H1 (cell line): ENCODE measurements at regions not wholly inside any gene's neighbourhood (a gene's known extent, or its start where the extent isn't known, plus 50 kb on each side); places are given as distances from the start of the nearest gene placed in this dataset.

ENCODE experiments used
- CTCF ChIA-PET: fragments of 300-600 bp; sonication (Branson Sonifier 250); formaldehyde crosslinking; loops from one replicate; lab custom pipeline; 2021; ENCODE audit not compliant: partially characterized antibody; lab: Charles Lee
- POLR2A ChIA-PET: fragments of 300-600 bp; sonication (Branson Sonifier 250); formaldehyde crosslinking; loops from one replicate; lab custom pipeline; 2021; ENCODE audit warnings: inconsistent platforms; ENCODE audit not compliant: partially characterized antibody; lab: Charles Lee
- DNase-seq, 2 experiments: peaks; one replicate each; pipeline versions ENCODE4 v3.0.0 to v3.0.0-alpha.2; 2010 to 2022; ENCODE audit warnings: low spot score in 2 of 2, low read depth in 1 of 2, mixed read lengths in 1 of 2
- FAIRE-seq: peaks from 2 replicates; lab custom pipeline; 2011; peaks lifted over from hg19 to GRCh38; lab: Jason Lieb, UNC
- H2AFZ ChIP-seq: 2 replicates; pipeline ENCODE4 v1.8.1; 2012; ENCODE audit warnings: low read length, inconsistent platforms
- H2AK5ac ChIP-seq: 2 replicates; pipeline ENCODE4 v1.6.1; 2013; ENCODE audit warnings: low read depth, low read length
- H2BK120ac ChIP-seq: replicated peaks from 2 replicates; pipeline ENCODE3; 2013; ENCODE audit warnings: low read depth, low read length, inconsistent platforms
- H2BK12ac ChIP-seq: 2 replicates; pipeline ENCODE4 v1.6.1; 2013; ENCODE audit warnings: low read depth, low read length
- H2BK15ac ChIP-seq: 2 replicates; pipeline ENCODE4 v1.6.1; 2013; ENCODE audit warnings: low read length
- H2BK20ac ChIP-seq: 2 replicates; pipeline ENCODE4 v1.6.1; 2013; ENCODE audit warnings: low read length
- H2BK5ac ChIP-seq: 2 replicates; pipeline ENCODE4 v1.6.1; 2013; ENCODE audit warnings: low read depth, low read length
- H3K14ac ChIP-seq: 2 replicates; pipeline ENCODE4 v1.6.1; 2013; ENCODE audit warnings: inconsistent platforms; ENCODE audit not compliant: insufficient read length
- H3K18ac ChIP-seq: 2 replicates; pipeline ENCODE4 v1.6.1; 2013; ENCODE audit warnings: low read length; ENCODE audit errors: extremely low read depth
- H3K23ac ChIP-seq: 2 replicates; pipeline ENCODE4 v1.6.1; 2013; ENCODE audit warnings: inconsistent platforms; ENCODE audit not compliant: insufficient read length
- H3K23me2 ChIP-seq: 2 replicates; pipeline ENCODE4 v1.6.1; 2013; ENCODE audit warnings: low read depth, low read length
- H3K27ac ChIP-seq: 2 replicates; pipeline ENCODE4 v1.6.1; 2011; ENCODE audit warnings: low read depth, low read length, inconsistent platforms
- H3K27me3 ChIP-seq, 4 experiments: replicated peaks in 1 of 4; 1 replicate in 1 of 4; 2 replicates in 3 of 4; pipeline versions ENCODE4 v1.6.1 to v1.8.1; 2011 to 2013; ENCODE audit warnings: low read length in 3 of 4, mild to moderate bottlenecking in 3 of 4, inconsistent platforms in 2 of 4, mixed read lengths in 2 of 4, moderate library complexity in 1 of 4; ENCODE audit not compliant: control insufficient read depth in 3 of 4, insufficient read depth in 3 of 4; ENCODE audit errors: extremely low read depth in 1 of 4
- H3K36me3 ChIP-seq, 4 experiments: 2 replicates each; pipeline versions ENCODE4 v1.6.1 to v1.8.1; 2011 to 2013; ENCODE audit warnings: mild to moderate bottlenecking in 4 of 4, low read length in 3 of 4, moderate library complexity in 2 of 4, control low read depth in 1 of 4, inconsistent platforms in 1 of 4; ENCODE audit not compliant: insufficient read depth in 4 of 4, control insufficient read depth in 2 of 4
- H3K4ac ChIP-seq: replicated peaks from 2 replicates; pipeline ENCODE3; 2013; ENCODE audit warnings: low read length, low read depth, mixed read lengths, inconsistent platforms; ENCODE audit not compliant: insufficient read length
- H3K4me1 ChIP-seq, 4 experiments: replicated peaks in 1 of 4; 1 replicate in 1 of 4; 2 replicates in 3 of 4; pipeline versions ENCODE4 v1.6.1 to v1.8.1; 2011 to 2013; ENCODE audit warnings: low read length in 3 of 4, inconsistent platforms in 2 of 4, mixed read lengths in 1 of 4; ENCODE audit not compliant: insufficient read depth in 4 of 4, control insufficient read depth in 3 of 4
- H3K4me2 ChIP-seq, 2 experiments: 2 replicates each; pipeline versions ENCODE4 v1.6.1 to v1.8.1; 2011 to 2013; ENCODE audit warnings: low read depth in 2 of 2, low read length in 2 of 2, control low read depth in 1 of 2, inconsistent platforms in 1 of 2, mild to moderate bottlenecking in 1 of 2; ENCODE audit not compliant: insufficient read depth in 1 of 2
- H3K4me3 ChIP-seq, 4 experiments: fragments of 200-600, 300-600 bp in 1 of 4; sonication (generic), shearing (Covaris generic), sonication (Bioruptor Twin) in 1 of 4; 2 replicates each; pipeline versions ENCODE4 v1.5.1 to v1.8.1; 2011 to 2016; ENCODE audit warnings: low read length in 4 of 4, low read depth in 3 of 4, control low read depth in 2 of 4, inconsistent platforms in 2 of 4, mild to moderate bottlenecking in 2 of 4, mixed read lengths in 1 of 4, moderate library complexity in 1 of 4; ENCODE audit not compliant: insufficient read depth in 2 of 4; ENCODE audit errors: extremely low read depth in 1 of 4
- H3K56ac ChIP-seq: replicated peaks from 2 replicates; pipeline ENCODE3; 2013; ENCODE audit warnings: low read depth, mild to moderate bottlenecking, mixed read lengths, low read length, inconsistent platforms; ENCODE audit not compliant: insufficient read length
- H3K79me1 ChIP-seq: 2 replicates; pipeline ENCODE4 v1.6.1; 2013; ENCODE audit warnings: low read depth, low read length, control low read depth
- H3K79me2 ChIP-seq, 2 experiments: 2 replicates each; pipeline versions ENCODE4 v1.6.1 to v1.8.1; 2012 to 2013; ENCODE audit warnings: low read length in 2 of 2, mild to moderate bottlenecking in 2 of 2, inconsistent platforms in 1 of 2; ENCODE audit not compliant: insufficient read depth in 2 of 2, control insufficient read depth in 1 of 2
- H3K9ac ChIP-seq, 4 experiments: replicated peaks in 1 of 4; 1 replicate in 1 of 4; 2 replicates in 3 of 4; pipeline versions ENCODE4 v1.6.1 to v1.8.1; 2011 to 2013; ENCODE audit warnings: low read depth in 3 of 4, low read length in 3 of 4, control low read depth in 2 of 4, mild to moderate bottlenecking in 2 of 4, moderate library complexity in 2 of 4, inconsistent platforms in 1 of 4; ENCODE audit errors: extremely low read depth in 1 of 4
- H3K9me3 ChIP-seq, 2 experiments: 2 replicates each; pipeline versions ENCODE4 v1.6.1 to v1.8.1; 2012 to 2013; ENCODE audit warnings: mild to moderate bottlenecking in 2 of 2, moderate library complexity in 2 of 2, control low read depth in 1 of 2, inconsistent platforms in 1 of 2, low read depth in 1 of 2, low read length in 1 of 2, mixed read lengths in 1 of 2; ENCODE audit not compliant: insufficient read depth in 2 of 2
- H4K20me1 ChIP-seq, 2 experiments: replicated peaks in 1 of 2; 2 replicates each; pipeline versions ENCODE3 to v1.8.1; 2011 to 2013; ENCODE audit warnings: inconsistent platforms in 2 of 2, low read length in 2 of 2, mild to moderate bottlenecking in 1 of 2; ENCODE audit not compliant: insufficient read depth in 2 of 2, control insufficient read depth in 1 of 2
- H4K5ac ChIP-seq: 2 replicates; pipeline ENCODE4 v1.6.1; 2013; ENCODE audit warnings: low read length, low read depth, mixed read lengths, inconsistent platforms; ENCODE audit not compliant: insufficient read length
- H4K8ac ChIP-seq: 2 replicates; pipeline ENCODE4 v1.8.0; 2013; ENCODE audit warnings: mild to moderate bottlenecking, moderate library complexity, low read length, inconsistent platforms; ENCODE audit not compliant: insufficient read depth; ENCODE audit errors: extremely low read depth
- H4K91ac ChIP-seq: replicated peaks from 2 replicates; pipeline ENCODE3; 2013; ENCODE audit warnings: low read length, mixed read lengths, inconsistent platforms; ENCODE audit not compliant: insufficient read length
- CREB1 ChIP-seq: IDR thresholded peaks from 2 replicates; pipeline ENCODE4 v1.6.1; 2012; ENCODE audit warnings: inconsistent platforms
- KDM5A ChIP-seq: fragments of 200-600 bp; IDR thresholded peaks from 2 replicates; pipeline ENCODE4 v1.7.1; 2012; ENCODE audit warnings: mild to moderate bottlenecking, low read length, inconsistent platforms, mixed read lengths
- WGBS, 2 experiments: shearing (Covaris generic) in 1 of 2; methylation state at CpG; one replicate each; pipeline versions ENCODE4 v1.1.6 to v1.1.7; 2013 to 2015; ENCODE audit warnings: low lambda C conversion rate in 2 of 2, mixed read lengths in 2 of 2, inconsistent platforms in 1 of 2, low coverage in 1 of 2, missing lambda C conversion rate in 1 of 2; ENCODE audit not compliant: insufficient replicate concordance in 2 of 2, insufficient coverage in 1 of 2, insufficient read length in 1 of 2; ENCODE audit errors: extremely low coverage in 1 of 2, missing lambda C conversion rate in 1 of 2; 5-methylcytosine and 5-hydroxymethylcytosine counted together

- Histone ChIP-seq H3K27me3 (no peaks in the 10 kb centered on the region; a peak in 1 of 7 replicates), H3K4me3 (no peak overlapping the region), H4K20me1 (no peaks in the 10 kb centered on the region), H3K4ac (no peak overlapping the region), H4K8ac (no peak overlapping the region), H3K56ac (no peak overlapping the region), H2AFZ (no peak overlapping the region), H2AK5ac (no peak overlapping the region), H3K9ac (no peak overlapping the region), H3K18ac (no peak overlapping the region), H3K4me2 (no peak overlapping the region), H3K4me1 (no peaks in the 10 kb centered on the region), H2BK12ac (no peak overlapping the region), H4K91ac (no peak overlapping the region), H4K5ac (no peak overlapping the region), H2BK5ac (no peak overlapping the region), H3K14ac (no peak overlapping the region), H2BK20ac (no peak overlapping the region), H2BK15ac (no peak overlapping the region), H3K23ac (no peak overlapping the region), H3K27ac (no peak overlapping the region), H3K79me1 (no peaks in the 10 kb centered on the region), H3K79me2 (no peaks in the 10 kb centered on the region), H3K23me2 (no peaks in the 10 kb centered on the region), H3K9me3 (no peaks in the 10 kb centered on the region; a peak in 1 of 4 replicates), H2BK120ac (no peak overlapping the region), H3K36me3 (no peaks in the 10 kb centered on the region)
- no peak for FAIRE-seq
- CTCF ChIA-PET: interaction anchor here (0.9 to 1.7 kb wide), 3 partner anchors 15 to 143 kb away, joined by 3 to 7 read pairs (median 3); no protein-coding TSS in a partner anchor
- DNase-seq: no peak
- POLR2A ChIA-PET: no interaction called here
- WGBS, 2 experiments: 79% methylated on average over 6 of the region's 6 CpGs; no CpG with 5 or more reads in 1 of the 2 experiments
- TF ChIP-seq CREB1: no peak
- TF ChIP-seq KDM5A: no peak
These were observed 136.2 kb upstream of the SHH start for GRCh38 chr7:155948423-155948822.
